HG03342 (cell line): ENCODE measurements at regions not wholly inside any gene's neighbourhood (a gene's known extent, or its start where the extent isn't known, plus 50 kb on each side); places are given as distances from the start of the nearest gene placed in this dataset.
"Not testable (repeated sequence)": the region's sequence is repeated elsewhere in the genome, so short reads cannot be mapped to it uniquely, and the experiment has no call there.

Experiments
- ATAC-seq: cut with Tn5 transposase; IDR thresholded peaks from one replicate; pipeline ENCODE4 v1.9.1; 2021; ENCODE audit warnings: mild to moderate bottlenecking, moderate library complexity; ENCODE audit not compliant: unreplicated experiment

GRCh38 chr16:16928532-16929109 is 542.1 kb downstream of the XYLT1 start:
- ATAC-seq = no peak

- ATAC-seq = no peak
These were observed 540.3 kb downstream of the XYLT1 start for GRCh38 chr16:16930309-16931000.

- no peak for ATAC-seq
These were observed 536.9 kb downstream of the XYLT1 start for GRCh38 chr16:16933861-16934260.

GRCh38 chr16:16934660-16935059 is 536.1 kb downstream of the XYLT1 start:
- ATAC-seq = no peak

GRCh38 chr16:16935909-16936308 is 534.9 kb downstream of the XYLT1 start:
- ATAC-seq = not testable (repeated sequence)

- ATAC-seq = no peak
These were observed 533.2 kb downstream of the XYLT1 start for GRCh38 chr16:16937576-16937975.

GRCh38 chr16:16938009-16938408 is 532.8 kb downstream of the XYLT1 start:
- ATAC-seq = no peak

GRCh38 chr16:16938980-16939379 is 531.8 kb downstream of the XYLT1 start:
- no peak for ATAC-seq

- ATAC-seq = no peak
These were observed 530.4 kb downstream of the XYLT1 start for GRCh38 chr16:16940351-16940750.

GRCh38 chr16:16942849-16943248 is 527.9 kb downstream of the XYLT1 start:
- ATAC-seq = not testable (repeated sequence)

- no peak for ATAC-seq
These were observed 525.6 kb downstream of the XYLT1 start for GRCh38 chr16:16945207-16945606.

GRCh38 chr16:16956376-16956775 is 514.4 kb downstream of the XYLT1 start:
- no peak for ATAC-seq

GRCh38 chr16:16960785-16961184 is 510.0 kb downstream of the XYLT1 start:
- ATAC-seq = no peak

- ATAC-seq = no peak
These were observed 504.3 kb downstream of the XYLT1 start for GRCh38 chr16:16966439-16966838.

- no peak for ATAC-seq
These were observed 499.7 kb downstream of the XYLT1 start for GRCh38 chr16:16971042-16971441.

- no peak for ATAC-seq
These were observed 497.9 kb downstream of the XYLT1 start for GRCh38 chr16:16972831-16973230.

- ATAC-seq = no peak
These were observed 496.8 kb downstream of the XYLT1 start for GRCh38 chr16:16973707-16974591.

- ATAC-seq = no peak
These were observed 488.1 kb downstream of the XYLT1 start for GRCh38 chr16:16982614-16983013.

- ATAC-seq = no peak
These were observed 487.2 kb downstream of the XYLT1 start for GRCh38 chr16:16983582-16983981.

- not testable (repeated sequence) for ATAC-seq
These were observed 486.7 kb downstream of the XYLT1 start for GRCh38 chr16:16984091-16984490.

- ATAC-seq = no peak
These were observed 485.1 kb downstream of the XYLT1 start for GRCh38 chr16:16985707-16986106.

- peak; percentile 46 for ATAC-seq
These were observed 481.8 kb downstream of the XYLT1 start for GRCh38 chr16:16988963-16989362.
